Right cardiac atrium (tissue), 5 donors: ENCODE measurements at regions not wholly inside any gene's neighbourhood (a gene's known extent, or its start where the extent isn't known, plus 50 kb on each side); places are given as distances from the start of the nearest gene placed in this dataset.

Experiments
- ATAC-seq, 2 donors: fragments of 200-7000 bp; cut with Tn5 transposase; one replicate each; pipeline versions ENCODE4 v1.8.0 to v1.9.1; 2020; ENCODE audit warnings: moderate library complexity in 2 of 2, mild to moderate bottlenecking in 1 of 2
- DNase-seq, 3 donors: peaks; one replicate each; pipeline ENCODE4 v3.0.0-alpha.2; 2020
- H3K27ac ChIP-seq: one replicate; pipeline ENCODE4 v1.5.1; 2013; ENCODE audit warnings: mild to moderate bottlenecking, low read length, control low read depth, moderate library complexity
- H3K27me3 ChIP-seq: one replicate; pipeline ENCODE4 v1.6.1; 2013; ENCODE audit not compliant: control insufficient read depth, insufficient read depth
- H3K4me1 ChIP-seq: one replicate; pipeline ENCODE4 v1.6.1; 2013; ENCODE audit warnings: low read length; ENCODE audit not compliant: control insufficient read depth, insufficient read depth
- H3K4me3 ChIP-seq: one replicate; pipeline ENCODE4 v1.5.1; 2013; ENCODE audit warnings: low read length, control low read depth
- H3K9me3 ChIP-seq: one replicate; pipeline ENCODE4 v1.6.1; 2013; ENCODE audit warnings: low read length; ENCODE audit not compliant: control insufficient read depth
- WGBS: extraction: QIAGEN DNeasy Blood & Tissue Kit; methylation state at CpG from one replicate; pipeline ENCODE4 v1.1.7; 2013; 5-methylcytosine and 5-hydroxymethylcytosine counted together
- intact Hi-C, 4 donors: fragments of 100-400 bp; cut with DNase I; formaldehyde crosslinking; loops; one replicate each; pipeline versions ENCODE4 v1.11.0 to v1.14.0; 2022 to 2023
- donor health status: healthy with polysubstance abuse.
- donor health status: DM: no; HTN: yes; CAD: no.
- donor health status: DM: no; HTN: no; CAD: no.
- donor health status: DM: no; HTN: yes; CAD: no; lungs with severe emphysema.
- donor health status: DM: yes; HTN: yes; CAD: no.

- ATAC-seq (no peak), DNase-seq (no peak)
- H3K9me3 ChIP-seq, result no peaks in the 10 kb centered on the region
- no peaks in the 10 kb centered on the region for H3K4me1 ChIP-seq
- H3K27ac ChIP-seq, result no peak overlapping the region
- intact Hi-C loops, result no loop called here
- no peak overlapping the region for H3K4me3 ChIP-seq
- no peaks in the 10 kb centered on the region for H3K27me3 ChIP-seq
- 16% methylated on average over 4 of the region's 4 CpGs for WGBS
Measured at GRCh38 chr7:113217314-113217713, 99.0 kb upstream of the SMIM30 start.

GRCh38 chr7:113216038-113216437, 97.7 kb upstream of the SMIM30 start:
- no peak for ATAC-seq
- DNase-seq, result no peak
- Histone ChIP-seq H3K4me1 (no peaks in the 10 kb centered on the region), H3K4me3 (no peak overlapping the region), H3K27ac (no peak overlapping the region), H3K9me3 (no peaks in the 10 kb centered on the region), H3K27me3 (no peaks in the 10 kb centered on the region)
- 84% methylated on average over 1 of the region's 1 CpG for WGBS
- intact Hi-C loops, result no loop called here

- Histone ChIP-seq H3K27ac (no peak overlapping the region), H3K9me3 (no peaks in the 10 kb centered on the region), H3K27me3 (no peaks in the 10 kb centered on the region), H3K4me1 (no peaks in the 10 kb centered on the region), H3K4me3 (no peak overlapping the region)
- DNase-seq (no peak), ATAC-seq (no peak)
- WGBS, result 76% methylated on average over 1 of the region's 1 CpG
- intact Hi-C loops, result no loop called here
Measured at GRCh38 chr7:113209449-113210203, 91.3 kb upstream of the SMIM30 start.

- WGBS, result 81% methylated on average over 2 of the region's 2 CpGs
- H3K4me1 ChIP-seq, result no peaks in the 10 kb centered on the region
- ATAC-seq, result no peak
- no peaks in the 10 kb centered on the region for H3K27me3 ChIP-seq
- H3K27ac ChIP-seq, result no peak overlapping the region
- H3K4me3 ChIP-seq, result no peak overlapping the region
- no peaks in the 10 kb centered on the region for H3K9me3 ChIP-seq
- DNase-seq, result no peak
- intact Hi-C loops, result no loop called here
Measured at GRCh38 chr7:113207931-113208330, 89.6 kb upstream of the SMIM30 start.

- no peaks in the 10 kb centered on the region for H3K9me3 ChIP-seq
- no peaks in the 10 kb centered on the region for H3K4me1 ChIP-seq
- H3K4me3 ChIP-seq, result no peak overlapping the region
- ATAC-seq (no peak), DNase-seq (no peak)
- no peaks in the 10 kb centered on the region for H3K27me3 ChIP-seq
- no peak overlapping the region for H3K27ac ChIP-seq
- WGBS, result 74% methylated on average over 3 of the region's 3 CpGs
- intact Hi-C loops, result no loop called here
Measured at GRCh38 chr7:113207441-113207840, 89.1 kb upstream of the SMIM30 start.

- no peak for ATAC-seq
Measured at GRCh38 chr7:113204415-113204814, 86.1 kb upstream of the SMIM30 start.

GRCh38 chr7:113202284-113202683, 83.9 kb upstream of the SMIM30 start:
- ATAC-seq (no peak), DNase-seq (no peak)
- Histone ChIP-seq H3K27ac (no peak overlapping the region), H3K9me3 (no peaks in the 10 kb centered on the region), H3K4me1 (no peaks in the 10 kb centered on the region), H3K4me3 (no peak overlapping the region), H3K27me3 (no peaks in the 10 kb centered on the region)
- intact Hi-C loops, result no loop called here

More at GRCh38 chr7:113204415-113204814, 86.1 kb upstream of the SMIM30 start:
- intact Hi-C loops, result no loop called here
- no peaks in the 10 kb centered on the region for H3K9me3 ChIP-seq
- H3K27ac ChIP-seq, result no peak overlapping the region
- no peaks in the 10 kb centered on the region for H3K27me3 ChIP-seq
- DNase-seq, result no peak
- no peak overlapping the region for H3K4me3 ChIP-seq
- no peaks in the 10 kb centered on the region for H3K4me1 ChIP-seq

GRCh38 chr7:113200281-113200680, 81.9 kb upstream of the SMIM30 start:
- no peaks in the 10 kb centered on the region for H3K9me3 ChIP-seq
- ATAC-seq, result no peak
- H3K27me3 ChIP-seq, result no peaks in the 10 kb centered on the region
- intact Hi-C loops, result no loop called here
- no peaks in the 10 kb centered on the region for H3K4me1 ChIP-seq
- H3K4me3 ChIP-seq, result no peak overlapping the region
- WGBS, result 70% methylated on average over 2 of the region's 2 CpGs
- H3K27ac ChIP-seq, result no peak overlapping the region
- no peak for DNase-seq

- Histone ChIP-seq H3K4me3 (no peak overlapping the region), H3K27ac (no peak overlapping the region), H3K9me3 (no peaks in the 10 kb centered on the region), H3K27me3 (no peaks in the 10 kb centered on the region), H3K4me1 (no peaks in the 10 kb centered on the region)
- 37% methylated on average over 2 of the region's 2 CpGs for WGBS
- intact Hi-C loops, result no loop called here
- ATAC-seq (no peak), DNase-seq (no peak)
Measured at GRCh38 chr7:113199841-113200240, 81.5 kb upstream of the SMIM30 start.

- intact Hi-C loops, result no loop called here
- WGBS, result 51% methylated on average over 3 of the region's 3 CpGs
- no peaks in the 10 kb centered on the region for H3K9me3 ChIP-seq
- H3K27ac ChIP-seq, result no peak overlapping the region
- no peak for ATAC-seq
- H3K4me1 ChIP-seq, result no peaks in the 10 kb centered on the region
- no peak for DNase-seq
- H3K27me3 ChIP-seq, result no peaks in the 10 kb centered on the region
- H3K4me3 ChIP-seq, result no peak overlapping the region
Measured at GRCh38 chr7:113199136-113199535, 80.8 kb upstream of the SMIM30 start.

GRCh38 chr7:113198226-113198625, 79.9 kb upstream of the SMIM30 start:
- no peaks in the 10 kb centered on the region for H3K9me3 ChIP-seq
- ATAC-seq, result no peak
- WGBS, result 32% methylated on average over 2 of the region's 2 CpGs

GRCh38 chr7:113197274-113197673, 78.9 kb upstream of the SMIM30 start:
- no peak for ATAC-seq
- no peak overlapping the region for H3K27ac ChIP-seq
- DNase-seq, result no peak
- WGBS, result 50% methylated on average over 1 of the region's 1 CpG
- intact Hi-C loops, result no loop called here
- H3K4me3 ChIP-seq, result no peak overlapping the region
- no peaks in the 10 kb centered on the region for H3K4me1 ChIP-seq
- no peaks in the 10 kb centered on the region for H3K27me3 ChIP-seq
- no peaks in the 10 kb centered on the region for H3K9me3 ChIP-seq

More at GRCh38 chr7:113198226-113198625, 79.9 kb upstream of the SMIM30 start:
- intact Hi-C loops, result no loop called here
- Histone ChIP-seq H3K27me3 (no peaks in the 10 kb centered on the region), H3K4me3 (no peak overlapping the region), H3K4me1 (no peaks in the 10 kb centered on the region), H3K27ac (no peak overlapping the region)
- no peak for DNase-seq
